ENCODE measurements at regions not wholly inside any gene's neighbourhood (a gene's known extent, or its start where the extent isn't known, plus 50 kb on each side); places are given as distances from the start of the nearest gene placed in this dataset.

GRCh38 chr12:105977236-105977635, 161.5 kb downstream of the NUAK1 start:
- TF ChIP-seq, protein P1, sequence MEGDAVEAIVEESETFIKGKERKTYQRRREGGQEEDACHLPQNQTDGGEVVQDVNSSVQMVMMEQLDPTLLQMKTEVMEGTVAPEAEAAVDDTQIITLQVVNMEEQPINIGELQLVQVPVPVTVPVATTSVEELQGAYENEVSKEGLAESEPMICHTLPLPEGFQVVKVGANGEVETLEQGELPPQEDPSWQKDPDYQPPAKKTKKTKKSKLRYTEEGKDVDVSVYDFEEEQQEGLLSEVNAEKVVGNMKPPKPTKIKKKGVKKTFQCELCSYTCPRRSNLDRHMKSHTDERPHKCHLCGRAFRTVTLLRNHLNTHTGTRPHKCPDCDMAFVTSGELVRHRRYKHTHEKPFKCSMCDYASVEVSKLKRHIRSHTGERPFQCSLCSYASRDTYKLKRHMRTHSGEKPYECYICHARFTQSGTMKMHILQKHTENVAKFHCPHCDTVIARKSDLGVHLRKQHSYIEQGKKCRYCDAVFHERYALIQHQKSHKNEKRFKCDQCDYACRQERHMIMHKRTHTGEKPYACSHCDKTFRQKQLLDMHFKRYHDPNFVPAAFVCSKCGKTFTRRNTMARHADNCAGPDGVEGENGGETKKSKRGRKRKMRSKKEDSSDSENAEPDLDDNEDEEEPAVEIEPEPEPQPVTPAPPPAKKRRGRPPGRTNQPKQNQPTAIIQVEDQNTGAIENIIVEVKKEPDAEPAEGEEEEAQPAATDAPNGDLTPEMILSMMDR (IDR thresholded peaks at IDR 0.05; ENCODE audit: low read depth, low read length, missing control alignments): no peak
- no peak for DNase-seq (ENCODE audit: low read depth)
- in situ Hi-C loops (cut with HindIII; ENCODE audit: low sequenced_read_pairs): no loop called here
- no peak overlapping the region for H3K4me3 ChIP-seq (ENCODE audit: low read depth, low read length)

DNA sequence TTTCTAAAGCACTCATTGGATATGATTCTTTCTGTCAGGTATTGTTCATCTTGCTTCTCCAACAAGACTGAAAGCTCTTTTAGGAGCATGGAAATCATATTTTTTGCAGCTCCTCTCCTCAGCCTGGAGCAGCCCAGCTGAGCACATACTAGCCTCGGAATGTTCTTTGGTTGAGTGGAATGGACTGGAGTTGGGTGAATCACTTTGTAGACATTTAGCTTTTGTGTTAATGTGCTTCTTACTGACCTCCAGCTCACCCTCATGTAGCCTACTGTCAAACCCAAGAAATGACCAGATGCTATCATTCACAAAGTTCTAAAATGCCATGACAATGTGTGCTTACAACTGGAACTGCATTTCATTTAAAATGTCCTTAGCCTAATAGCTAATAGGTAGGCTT, 161.1 kb downstream of the NUAK1 start:
- DNase-seq (ENCODE audit: low read depth): peak; percentile 75
- TF ChIP-seq, protein P1 (IDR thresholded peaks at IDR 0.05; ENCODE audit: low read depth, low read length, missing control alignments): no peak
- in situ Hi-C loops (cut with HindIII; ENCODE audit: low sequenced_read_pairs): no loop called here
- no peak overlapping the region for H3K4me3 ChIP-seq (ENCODE audit: low read depth, low read length)

- in situ Hi-C loops (cut with HindIII; ENCODE audit: low sequenced_read_pairs): no loop called here
- no peak for DNase-seq (ENCODE audit: low read depth)
- H3K4me3 ChIP-seq (ENCODE audit: low read depth, low read length): no peak overlapping the region
- TF ChIP-seq, protein P1 (IDR thresholded peaks at IDR 0.05; ENCODE audit: low read depth, low read length, missing control alignments): no peak
Observed at GRCh38 chr12:105978276-105978675, 160.5 kb downstream of the NUAK1 start.

DNA sequence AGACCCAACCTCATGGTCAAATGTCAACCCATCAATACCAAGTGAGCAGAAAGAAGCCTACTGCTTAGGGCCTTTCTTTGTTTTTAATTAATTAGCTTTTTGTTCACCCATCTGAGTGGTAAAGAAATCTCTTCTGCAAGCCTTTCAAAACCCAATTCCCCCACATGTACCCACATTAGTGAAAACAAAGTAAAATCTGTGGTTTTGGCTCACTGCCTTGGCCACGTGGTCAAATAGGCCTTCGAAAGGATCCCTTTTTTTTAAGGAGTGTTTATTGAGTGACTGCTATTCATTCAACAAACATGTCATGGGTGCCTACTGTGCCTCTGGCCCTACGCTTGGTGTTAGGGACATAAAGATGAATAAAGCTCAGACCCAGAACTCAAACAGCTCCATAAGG, 160.1 kb downstream of the NUAK1 start:
- in situ Hi-C loops (cut with HindIII; ENCODE audit: low sequenced_read_pairs): no loop called here
- no peak for DNase-seq (ENCODE audit: low read depth)
- no peak overlapping the region for H3K4me3 ChIP-seq (ENCODE audit: low read depth, low read length)
- TF ChIP-seq, protein P1 (IDR thresholded peaks at IDR 0.05; ENCODE audit: low read depth, low read length, missing control alignments): no peak

GRCh38 chr12:105980085-105980484, 158.7 kb downstream of the NUAK1 start:
- no peak overlapping the region for H3K4me3 ChIP-seq (ENCODE audit: low read depth, low read length)
- no peak for DNase-seq (ENCODE audit: low read depth)
- TF ChIP-seq, protein P1 (IDR thresholded peaks at IDR 0.05; ENCODE audit: low read depth, low read length, missing control alignments): no peak
- in situ Hi-C loops (cut with HindIII; ENCODE audit: low sequenced_read_pairs): no loop called here

DNA sequence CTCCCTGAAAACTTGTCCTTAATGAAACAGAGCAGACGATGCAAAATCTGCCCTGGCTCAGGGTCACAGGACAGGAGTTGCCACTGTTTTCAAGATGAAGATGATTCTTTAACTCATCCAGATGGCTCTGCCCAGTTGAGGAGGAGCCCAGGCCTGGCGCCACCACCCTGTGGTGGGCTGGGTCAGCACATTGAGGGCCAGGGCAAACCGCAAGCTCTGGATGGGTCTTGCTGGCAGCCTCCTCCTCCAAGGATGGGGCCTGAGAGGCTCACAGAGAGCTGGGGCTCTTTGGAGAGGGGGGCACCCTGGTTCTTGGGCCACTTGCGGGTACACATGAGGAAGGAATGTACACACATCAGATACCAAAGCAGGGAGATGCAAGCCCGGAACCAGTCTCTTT, 158.2 kb downstream of the NUAK1 start:
- in situ Hi-C loops (cut with HindIII; ENCODE audit: low sequenced_read_pairs): no loop called here
- TF ChIP-seq, protein P1 (IDR thresholded peaks at IDR 0.05; ENCODE audit: low read depth, low read length, missing control alignments): no peak
- no peak for DNase-seq (ENCODE audit: low read depth)
- no peak overlapping the region for H3K4me3 ChIP-seq (ENCODE audit: low read depth, low read length)

- in situ Hi-C loops (cut with HindIII; ENCODE audit: low sequenced_read_pairs): no loop called here
- TF ChIP-seq, protein P1 (IDR thresholded peaks at IDR 0.05; ENCODE audit: low read depth, low read length, missing control alignments): no peak
- DNase-seq (ENCODE audit: low read depth): no peak
- H3K4me3 ChIP-seq (ENCODE audit: low read depth, low read length): no peak overlapping the region
Observed at GRCh38 chr12:105982022-105982421, 156.7 kb downstream of the NUAK1 start.
